Type B pancreatic cell (in vitro differentiated cells): ENCODE measurements at regions not wholly inside any gene's neighbourhood (a gene's known extent, or its start where the extent isn't known, plus 50 kb on each side); places are given as distances from the start of the nearest gene placed in this dataset.
"Not testable (repeated sequence)": the region's sequence is repeated elsewhere in the genome, so short reads cannot be mapped to it uniquely, and the experiment has no call there.

Experiments
- DNase-seq: peaks from one replicate; pipeline ENCODE4 v3.0.0; 2021; ENCODE audit warnings: mixed read lengths; ENCODE audit not compliant: unreplicated experiment; ENCODE audit errors: extremely low spot score
- H3K27ac Mint-ChIP-seq: 2 replicates; pipeline ENCODE4 v1.8.0; 2021; ENCODE audit warnings: mild to moderate bottlenecking, mixed read lengths
- H3K27me3 Mint-ChIP-seq: 2 replicates; pipeline ENCODE4 v1.8.0; 2021; ENCODE audit warnings: mixed read lengths
- H3K36me3 Mint-ChIP-seq: 2 replicates; pipeline ENCODE4 v1.8.0; 2021; ENCODE audit warnings: mixed read lengths
- H3K4me1 Mint-ChIP-seq: one replicate; pipeline ENCODE4 v1.8.0; 2021; ENCODE audit warnings: mixed read lengths; ENCODE audit not compliant: unreplicated experiment
- H3K4me3 Mint-ChIP-seq: 2 replicates; pipeline ENCODE4 v1.8.0; 2021; ENCODE audit warnings: mild to moderate bottlenecking, mixed read lengths
- H3K9me3 Mint-ChIP-seq: 2 replicates; pipeline ENCODE4 v1.8.0; 2021; ENCODE audit warnings: mixed read lengths
- CTCF ChIP-seq: fragments of 200-600 bp; sonication (generic); conservative IDR thresholded peaks from 2 replicates; pipeline ENCODE4 v1.5.0; 2021; ENCODE audit warnings: antibody characterized with exemption, mild to moderate bottlenecking

GRCh38 chr1:95655321-95656020 is 421.5 kb downstream of the RWDD3 start:
- peaks cover 22% of the 10 kb centered on the region for H3K4me1 Mint-ChIP-seq
- no peaks in the 10 kb centered on the region for H3K27me3 Mint-ChIP-seq
- no peak for DNase-seq
- no peak overlapping the region for H3K4me3 Mint-ChIP-seq
- no peaks in the 10 kb centered on the region for H3K36me3 Mint-ChIP-seq
- H3K9me3 Mint-ChIP-seq = no peaks in the 10 kb centered on the region
- no peak for TF ChIP-seq CTCF
- H3K27ac Mint-ChIP-seq = no peak overlapping the region

GRCh38 chr1:95657248-95657647 is 423.2 kb downstream of the RWDD3 start:
- Mint-ChIP-seq H3K4me3 (no peak overlapping the region), H3K9me3 (no peaks in the 10 kb centered on the region), H3K27me3 (no peaks in the 10 kb centered on the region), H3K4me1 (peaks cover 22% of the 10 kb centered on the region), H3K36me3 (no peaks in the 10 kb centered on the region), H3K27ac (no peak overlapping the region)
- DNase-seq = no peak
- TF ChIP-seq CTCF = no peak

GRCh38 chr1:95659166-95659565 is 425.2 kb downstream of the RWDD3 start:
- H3K27me3 Mint-ChIP-seq = no peaks in the 10 kb centered on the region
- DNase-seq = no peak
- no peak for TF ChIP-seq CTCF
- no peaks in the 10 kb centered on the region for H3K36me3 Mint-ChIP-seq
- no peaks in the 10 kb centered on the region for H3K9me3 Mint-ChIP-seq
- H3K27ac Mint-ChIP-seq = no peak overlapping the region
- H3K4me1 Mint-ChIP-seq = peaks cover 13% of the 10 kb centered on the region
- H3K4me3 Mint-ChIP-seq = no peak overlapping the region

- DNase-seq = no peak
- no peaks in the 10 kb centered on the region for H3K27me3 Mint-ChIP-seq
- no peaks in the 10 kb centered on the region for H3K9me3 Mint-ChIP-seq
- no peak overlapping the region for H3K4me3 Mint-ChIP-seq
- TF ChIP-seq CTCF = no peak
- H3K27ac Mint-ChIP-seq = no peak overlapping the region
- H3K36me3 Mint-ChIP-seq = no peaks in the 10 kb centered on the region
- peaks cover 10% of the 10 kb centered on the region for H3K4me1 Mint-ChIP-seq
Observed at GRCh38 chr1:95659588-95659987, 425.6 kb downstream of the RWDD3 start.

- no peak overlapping the region for H3K27ac Mint-ChIP-seq
- no peaks in the 10 kb centered on the region for H3K36me3 Mint-ChIP-seq
- H3K4me3 Mint-ChIP-seq = no peak overlapping the region
- no peak for DNase-seq
- TF ChIP-seq CTCF = no peak
- no peaks in the 10 kb centered on the region for H3K4me1 Mint-ChIP-seq
- no peaks in the 10 kb centered on the region for H3K9me3 Mint-ChIP-seq
- H3K27me3 Mint-ChIP-seq = no peaks in the 10 kb centered on the region
Observed at GRCh38 chr1:95660736-95661135, 426.7 kb downstream of the RWDD3 start.

GRCh38 chr1:95663530-95663929 is 429.5 kb downstream of the RWDD3 start:
- not testable (repeated sequence) for H3K27ac Mint-ChIP-seq, H3K9me3 Mint-ChIP-seq, H3K4me1 Mint-ChIP-seq, H3K4me3 Mint-ChIP-seq, DNase-seq, H3K36me3 Mint-ChIP-seq, H3K27me3 Mint-ChIP-seq
